BJ (cell line): ENCODE measurements at regions not wholly inside any gene's neighbourhood (a gene's known extent, or its start where the extent isn't known, plus 50 kb on each side); places are given as distances from the start of the nearest gene placed in this dataset.

ENCODE experiments used
- CTCF ChIA-PET: fragments of 350-600 bp; formaldehyde crosslinking; extraction: SDS; loops from one replicate; lab custom pipeline; 2021; ENCODE audit warnings: antibody characterized with exemption, inconsistent platforms; lab: Yijun Ruan, JAX
- POLR2A ChIA-PET: fragments of 300-600 bp; sonication (Branson Sonifier 250); formaldehyde crosslinking; extraction: SDS; loops from one replicate; lab custom pipeline; 2021; ENCODE audit warnings: antibody characterized with exemption; lab: Charles Lee
- DNase-seq: peaks from one replicate; pipeline ENCODE4 v3.0.0-alpha.2; 2011; ENCODE audit warnings: low read depth
- H3K27me3 ChIP-seq: 2 replicates; pipeline ENCODE4 v1.6.0; 2011; ENCODE audit warnings: low read length; ENCODE audit not compliant: control insufficient read depth, insufficient read depth
- H3K36me3 ChIP-seq: 2 replicates; pipeline ENCODE4 v1.5.1; 2011; ENCODE audit warnings: low read length; ENCODE audit not compliant: control insufficient read depth, insufficient read depth
- H3K4me3 ChIP-seq: 2 replicates; pipeline ENCODE4 v1.5.1; 2011; ENCODE audit warnings: low read depth, mild to moderate bottlenecking, control low read depth, low read length
- CTCF ChIP-seq: IDR thresholded peaks from 2 replicates; pipeline ENCODE4 v1.5.1; 2011; ENCODE audit warnings: low read depth, mild to moderate bottlenecking, control low read depth, inconsistent platforms, low read length, moderate library complexity; ENCODE audit not compliant: insufficient read depth

GRCh38 chr20:52081791-52082190 lies 109.8 kb downstream of the ZFP64 start:
- Histone ChIP-seq H3K4me3 (no peak overlapping the region), H3K27me3 (no peaks in the 10 kb centered on the region), H3K36me3 (peaks cover 5% of the 10 kb centered on the region)
- TF ChIP-seq CTCF: no peak
- CTCF ChIA-PET: interaction anchor here (0.6 to 5.3 kb wide), 10 partner anchors 9 to 444 kb away, joined by 3 to 34 read pairs (median 4); no protein-coding TSS in a partner anchor
- no peak for DNase-seq
- POLR2A ChIA-PET: no interaction called here

- Histone ChIP-seq H3K4me3 (no peak overlapping the region), H3K27me3 (no peaks in the 10 kb centered on the region), H3K36me3 (peaks cover 5% of the 10 kb centered on the region)
- no peak for TF ChIP-seq CTCF
- DNase-seq: no peak
- POLR2A ChIA-PET: no interaction called here
- CTCF ChIA-PET: interaction anchor here (0.9 to 5.3 kb wide), 5 partner anchors 75 to 1100 kb away, joined by 3 to 34 read pairs (median 4); no protein-coding TSS in a partner anchor
Observed at GRCh38 chr20:52081066-52081465, 110.5 kb downstream of the ZFP64 start.

GRCh38 chr20:52078289-52078688 lies 113.3 kb downstream of the ZFP64 start:
- no peaks in the 10 kb centered on the region for H3K27me3 ChIP-seq
- DNase-seq: no peak
- CTCF ChIA-PET: interaction anchor here (0.6 kb wide), 1 partner anchor 17 kb away, joined by 3 read pairs; no protein-coding TSS in a partner anchor
- POLR2A ChIA-PET: no interaction called here
- no peaks in the 10 kb centered on the region for H3K36me3 ChIP-seq
- TF ChIP-seq CTCF: no peak
- H3K4me3 ChIP-seq: no peak overlapping the region

GRCh38 chr20:52076164-52076563 lies 115.4 kb downstream of the ZFP64 start:
- ChIA-PET POLR2A (no interaction called here), CTCF (no interaction called here)
- DNase-seq: no peak
- H3K36me3 ChIP-seq: no peaks in the 10 kb centered on the region
- no peak overlapping the region for H3K4me3 ChIP-seq
- TF ChIP-seq CTCF: no peak
- H3K27me3 ChIP-seq: no peaks in the 10 kb centered on the region

- DNase-seq: no peak
- Histone ChIP-seq H3K27me3 (no peaks in the 10 kb centered on the region), H3K36me3 (no peaks in the 10 kb centered on the region), H3K4me3 (no peak overlapping the region)
- no peak for TF ChIP-seq CTCF
- POLR2A ChIA-PET: no interaction called here
- CTCF ChIA-PET: interaction anchor here (0.8 kb wide), 2 partner anchors 8 to 86 kb away, joined by 3 read pairs; no protein-coding TSS in a partner anchor
Observed at GRCh38 chr20:52075400-52075799, 116.2 kb downstream of the ZFP64 start.
